ENCODE measurements at regions not wholly inside any gene's neighbourhood (a gene's known extent, or its start where the extent isn't known, plus 50 kb on each side); places are given as distances from the start of the nearest gene placed in this dataset.
A peak's percentile ranks its signal among the peaks of the same experiment; 100 is the strongest.

DNA sequence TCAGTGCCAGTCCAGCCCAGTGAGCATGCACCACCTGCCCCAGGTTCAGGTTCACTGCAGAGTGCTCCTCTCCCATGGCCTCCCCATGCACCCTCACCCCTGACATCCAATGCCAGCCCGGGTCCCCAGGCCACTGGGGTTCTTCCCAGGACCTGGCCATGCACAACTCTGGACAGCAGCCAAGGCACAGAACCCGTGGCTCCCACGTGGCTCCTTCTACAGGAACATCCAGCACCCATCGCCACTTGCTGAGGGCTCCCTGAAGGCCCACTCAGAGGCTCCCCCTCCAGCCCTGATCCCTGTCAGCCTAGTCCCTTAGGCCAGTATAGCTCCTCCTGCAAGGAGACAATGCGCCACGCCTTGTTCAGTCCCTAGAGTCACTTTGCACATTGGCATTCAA is 110.8 kb downstream of the IRX2 start:
- DNase-seq (ENCODE audit: unreplicated experiment): no peak
- CTCF ChIA-PET: no interaction called here

DNA sequence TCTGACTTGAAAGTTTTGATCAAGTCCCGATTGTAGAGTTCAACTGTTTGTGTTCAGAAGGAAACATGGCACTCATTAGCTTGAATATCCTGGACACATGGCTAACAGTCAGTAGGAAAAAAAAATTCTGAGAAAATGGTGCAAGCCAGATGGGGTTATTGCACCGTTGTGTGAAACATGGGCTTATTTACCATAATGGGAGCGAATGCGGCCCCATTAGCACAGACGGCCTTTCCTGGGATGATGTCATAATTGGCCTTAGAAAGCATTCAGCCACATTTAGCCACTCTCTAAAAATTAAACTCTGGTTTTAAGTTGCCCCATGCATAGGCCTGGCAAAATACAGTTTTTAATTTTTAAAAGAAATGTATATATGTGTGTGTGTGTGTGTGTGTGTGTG is 112.1 kb downstream of the IRX2 start:
- Mint-ChIP-seq H3K4me3 (ENCODE audit: unreplicated experiment) (no peak overlapping the region), H3K27me3 (ENCODE audit: insufficient read depth, unreplicated experiment) (no peaks in the 10 kb centered on the region), H3K9me3 (ENCODE audit: unreplicated experiment) (no peaks in the 10 kb centered on the region), H3K4me1 (ENCODE audit: insufficient read depth, unreplicated experiment) (no peaks in the 10 kb centered on the region), H3K27ac (ENCODE audit: low read depth, unreplicated experiment) (no peak overlapping the region), H3K36me3 (ENCODE audit: insufficient read depth, unreplicated experiment) (no peaks in the 10 kb centered on the region)
- TF ChIP-seq, protein P1, sequence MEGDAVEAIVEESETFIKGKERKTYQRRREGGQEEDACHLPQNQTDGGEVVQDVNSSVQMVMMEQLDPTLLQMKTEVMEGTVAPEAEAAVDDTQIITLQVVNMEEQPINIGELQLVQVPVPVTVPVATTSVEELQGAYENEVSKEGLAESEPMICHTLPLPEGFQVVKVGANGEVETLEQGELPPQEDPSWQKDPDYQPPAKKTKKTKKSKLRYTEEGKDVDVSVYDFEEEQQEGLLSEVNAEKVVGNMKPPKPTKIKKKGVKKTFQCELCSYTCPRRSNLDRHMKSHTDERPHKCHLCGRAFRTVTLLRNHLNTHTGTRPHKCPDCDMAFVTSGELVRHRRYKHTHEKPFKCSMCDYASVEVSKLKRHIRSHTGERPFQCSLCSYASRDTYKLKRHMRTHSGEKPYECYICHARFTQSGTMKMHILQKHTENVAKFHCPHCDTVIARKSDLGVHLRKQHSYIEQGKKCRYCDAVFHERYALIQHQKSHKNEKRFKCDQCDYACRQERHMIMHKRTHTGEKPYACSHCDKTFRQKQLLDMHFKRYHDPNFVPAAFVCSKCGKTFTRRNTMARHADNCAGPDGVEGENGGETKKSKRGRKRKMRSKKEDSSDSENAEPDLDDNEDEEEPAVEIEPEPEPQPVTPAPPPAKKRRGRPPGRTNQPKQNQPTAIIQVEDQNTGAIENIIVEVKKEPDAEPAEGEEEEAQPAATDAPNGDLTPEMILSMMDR (IDR thresholded peaks at IDR 0.05; ENCODE audit: unreplicated experiment): no peak
- DNase-seq (ENCODE audit: unreplicated experiment): no peak
- BruUV-seq (replicated peaks): no TSS peak
- CTCF ChIA-PET: interaction anchor here (0.7 kb wide), 1 partner anchor 532 kb away, joined by 3 read pairs; no protein-coding TSS in a partner anchor
- intact Hi-C loops (cut with micrococcal nuclease): no loop called here
- POLR2A ChIA-PET: interaction anchor here (0.6 kb wide), 1 partner anchor 138 kb away, joined by 3 read pairs; no protein-coding TSS in a partner anchor

More for the DNA sequence above, 110.8 kb downstream of the IRX2 start:
- BruUV-seq (replicated peaks): no TSS peak
- intact Hi-C loops (cut with micrococcal nuclease): no loop called here
- POLR2A ChIA-PET: no interaction called here
- no peaks in the 10 kb centered on the region for H3K4me1 Mint-ChIP-seq (ENCODE audit: insufficient read depth, unreplicated experiment)
- H3K36me3 Mint-ChIP-seq (ENCODE audit: insufficient read depth, unreplicated experiment): no peaks in the 10 kb centered on the region
- H3K9me3 Mint-ChIP-seq (ENCODE audit: unreplicated experiment): no peaks in the 10 kb centered on the region
- no peaks in the 10 kb centered on the region for H3K27me3 Mint-ChIP-seq (ENCODE audit: insufficient read depth, unreplicated experiment)
- no peak overlapping the region for H3K27ac Mint-ChIP-seq (ENCODE audit: low read depth, unreplicated experiment)
- TF ChIP-seq, protein P1 (IDR thresholded peaks at IDR 0.05; ENCODE audit: unreplicated experiment): no peak
- H3K4me3 Mint-ChIP-seq (ENCODE audit: unreplicated experiment): no peak overlapping the region

DNA sequence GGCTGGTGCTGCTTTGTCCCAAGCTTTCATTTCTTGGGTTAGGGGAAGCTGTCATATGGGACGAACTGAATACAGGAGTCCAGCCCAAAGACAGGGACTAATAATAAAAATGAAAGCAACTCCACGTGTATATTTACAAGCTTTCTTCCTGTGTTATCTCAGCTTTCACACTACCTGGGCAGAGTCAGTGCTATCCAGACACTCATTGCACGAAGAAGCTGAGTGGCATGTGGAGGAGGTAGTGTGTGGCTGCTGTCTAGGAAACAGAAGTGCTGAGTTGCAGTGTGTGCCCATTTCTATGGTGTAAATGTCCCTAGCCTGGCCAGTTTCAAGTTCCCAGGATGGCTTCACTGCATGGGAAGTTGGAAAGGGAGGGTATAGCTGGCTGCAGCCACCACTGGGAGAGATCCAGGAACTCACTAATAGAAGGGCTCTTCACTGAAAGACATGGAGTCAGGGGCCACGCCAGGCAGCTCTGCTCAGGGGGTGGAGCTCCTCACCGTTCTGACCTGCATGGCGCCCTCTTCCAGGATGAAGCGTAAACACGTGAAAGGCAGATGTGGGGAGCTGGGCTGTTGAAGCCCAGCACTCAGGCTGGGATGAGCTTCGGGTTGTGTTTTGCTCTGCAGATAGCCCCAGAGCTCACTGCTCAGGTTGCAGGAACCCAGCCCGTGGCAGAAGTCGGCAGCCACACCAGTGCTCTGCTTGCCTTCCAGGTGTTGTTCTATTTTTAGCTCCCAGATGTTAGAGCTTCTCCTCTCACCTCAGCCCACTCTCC is 116.9 kb downstream of the IRX2 start:
- Mint-ChIP-seq H3K27ac (ENCODE audit: low read depth, unreplicated experiment) (no peak overlapping the region), H3K36me3 (ENCODE audit: insufficient read depth, unreplicated experiment) (no peaks in the 10 kb centered on the region), H3K27me3 (ENCODE audit: insufficient read depth, unreplicated experiment) (peaks cover 14% of the 10 kb centered on the region), H3K9me3 (ENCODE audit: unreplicated experiment) (no peaks in the 10 kb centered on the region), H3K4me3 (ENCODE audit: unreplicated experiment) (no peak overlapping the region), H3K4me1 (ENCODE audit: insufficient read depth, unreplicated experiment) (no peaks in the 10 kb centered on the region)
- intact Hi-C loops (cut with micrococcal nuclease): no loop called here
- ChIA-PET POLR2A (interaction anchor here (0.9 to 1.7 kb wide), 9 partner anchors 9 to 118 kb away, joined by 3 to 10 read pairs (median 3); no protein-coding TSS in a partner anchor), CTCF (interaction anchor here (1.0 kb wide), 1 partner anchor 15 kb away, joined by 4 read pairs; no protein-coding TSS in a partner anchor)
- no TSS peak for BruUV-seq (replicated peaks)
- DNase-seq (ENCODE audit: unreplicated experiment): no peak
- TF ChIP-seq, protein P1 (IDR thresholded peaks at IDR 0.05; ENCODE audit: unreplicated experiment): no peak

DNA sequence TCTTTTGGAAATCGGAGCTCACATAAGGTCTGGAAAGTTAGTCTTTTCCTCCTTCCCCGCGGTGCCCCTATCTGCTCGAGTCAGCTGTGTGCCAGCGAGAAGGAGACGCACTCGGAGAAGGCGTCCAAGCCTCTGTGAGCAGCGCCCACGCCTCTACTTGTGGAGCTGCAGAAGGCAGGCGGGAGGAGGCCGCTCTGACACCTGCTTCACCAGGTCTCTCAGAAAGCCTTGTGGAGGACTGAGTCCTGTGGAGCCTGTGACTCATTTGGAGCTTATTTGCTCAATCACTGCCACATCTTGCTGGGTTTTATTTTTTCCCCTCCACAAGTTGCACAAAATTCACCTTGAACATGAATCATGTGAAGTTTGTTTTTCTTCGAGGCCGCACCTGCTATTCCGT is 117.5 kb downstream of the IRX2 start:
- TF ChIP-seq, protein P1 (IDR thresholded peaks at IDR 0.05; ENCODE audit: unreplicated experiment): no peak
- ChIA-PET CTCF (interaction anchor here (0.6 to 1.0 kb wide), 2 partner anchors 14 to 114 kb away, joined by 3 to 4 read pairs; no protein-coding TSS in a partner anchor), POLR2A (interaction anchor here (0.6 to 1.7 kb wide), 9 partner anchors 9 to 118 kb away, joined by 3 to 10 read pairs (median 3); no protein-coding TSS in a partner anchor)
- peak; percentile 80 for DNase-seq (ENCODE audit: unreplicated experiment)
- no TSS peak for BruUV-seq (replicated peaks)
- H3K36me3 Mint-ChIP-seq (ENCODE audit: insufficient read depth, unreplicated experiment): no peaks in the 10 kb centered on the region
- intact Hi-C loops (cut with micrococcal nuclease): no loop called here
- H3K4me1 Mint-ChIP-seq (ENCODE audit: insufficient read depth, unreplicated experiment): no peaks in the 10 kb centered on the region
- peaks cover 14% of the 10 kb centered on the region for H3K27me3 Mint-ChIP-seq (ENCODE audit: insufficient read depth, unreplicated experiment)
- no peak overlapping the region for H3K27ac Mint-ChIP-seq (ENCODE audit: low read depth, unreplicated experiment)
- no peak overlapping the region for H3K4me3 Mint-ChIP-seq (ENCODE audit: unreplicated experiment)
- H3K9me3 Mint-ChIP-seq (ENCODE audit: unreplicated experiment): no peaks in the 10 kb centered on the region

Data from MCF 10A (cell line).